ENCODE measurements at regions not wholly inside any gene's neighbourhood (a gene's known extent, or its start where the extent isn't known, plus 50 kb on each side); places are given as distances from the start of the nearest gene placed in this dataset.
A peak's percentile ranks its signal among the peaks of the same experiment; 100 is the strongest.
"Not testable (repeated sequence)": the region's sequence is repeated elsewhere in the genome, so short reads cannot be mapped to it uniquely, and the experiment has no call there.

- no peak for DNase-seq (ENCODE audit: low spot score)
Measured at GRCh38 chr16:60271025-60271771, 1537.1 kb upstream of the GOT2 start.

- DNase-seq (ENCODE audit: low spot score): no peak
Measured at GRCh38 chr16:60261425-60261824, 1527.3 kb upstream of the GOT2 start.

GRCh38 chr16:60259956-60260355, 1525.8 kb upstream of the GOT2 start:
- DNase-seq (ENCODE audit: low spot score): no peak

GRCh38 chr16:60246086-60246485, 1512.0 kb upstream of the GOT2 start:
- no peak for DNase-seq (ENCODE audit: low spot score)

- DNase-seq (ENCODE audit: low spot score): no peak
Measured at GRCh38 chr16:60241671-60242070, 1507.6 kb upstream of the GOT2 start.

GRCh38 chr16:60230666-60231065, 1496.5 kb upstream of the GOT2 start:
- no peak for DNase-seq (ENCODE audit: low spot score)

- peak; percentile 37 for DNase-seq (ENCODE audit: low spot score)
Measured at GRCh38 chr16:60225541-60225940, 1491.4 kb upstream of the GOT2 start.

- no peak for DNase-seq (ENCODE audit: low spot score)
Measured at GRCh38 chr16:60217787-60218186, 1483.7 kb upstream of the GOT2 start.

GRCh38 chr16:60214311-60214710, 1480.2 kb upstream of the GOT2 start:
- no peak for DNase-seq (ENCODE audit: low spot score)

GRCh38 chr16:60206516-60206915, 1472.4 kb upstream of the GOT2 start:
- no peak for DNase-seq (ENCODE audit: low spot score)

- DNase-seq (ENCODE audit: low spot score): no peak
Measured at GRCh38 chr16:60204181-60204580, 1470.1 kb upstream of the GOT2 start.

GRCh38 chr16:60203525-60204124, 1469.5 kb upstream of the GOT2 start:
- no peak for DNase-seq (ENCODE audit: low spot score)

GRCh38 chr16:60200729-60201128, 1466.6 kb upstream of the GOT2 start:
- not testable (repeated sequence) for DNase-seq (ENCODE audit: low spot score)

- DNase-seq (ENCODE audit: low spot score): no peak
Measured at GRCh38 chr16:60200161-60200560, 1466.0 kb upstream of the GOT2 start.

GRCh38 chr16:60199150-60199549, 1465.0 kb upstream of the GOT2 start:
- DNase-seq (ENCODE audit: low spot score): no peak

- DNase-seq (ENCODE audit: low spot score): no peak
Measured at GRCh38 chr16:60181536-60181935, 1447.4 kb upstream of the GOT2 start.

- no peak for DNase-seq (ENCODE audit: low spot score)
Measured at GRCh38 chr16:60180609-60181008, 1446.5 kb upstream of the GOT2 start.

GRCh38 chr16:60170196-60170595, 1436.1 kb upstream of the GOT2 start:
- DNase-seq (ENCODE audit: low spot score): no peak

GRCh38 chr16:60166111-60166510, 1432.0 kb upstream of the GOT2 start:
- DNase-seq (ENCODE audit: low spot score): no peak

GRCh38 chr16:60151987-60152386, 1417.9 kb upstream of the GOT2 start:
- no peak for DNase-seq (ENCODE audit: low spot score)

- DNase-seq (ENCODE audit: low spot score): no peak
Measured at GRCh38 chr16:60150907-60151306, 1416.8 kb upstream of the GOT2 start.

GRCh38 chr16:60143348-60143705, 1409.2 kb upstream of the GOT2 start:
- no peak for DNase-seq (ENCODE audit: low spot score)

GRCh38 chr16:60142619-60143347, 1408.7 kb upstream of the GOT2 start:
- no peak for DNase-seq (ENCODE audit: low spot score)

Data from D341Med (cell line).